HG02884 (cell line): ENCODE measurements at regions not wholly inside any gene's neighbourhood (a gene's known extent, or its start where the extent isn't known, plus 50 kb on each side); places are given as distances from the start of the nearest gene placed in this dataset.
"Not testable (repeated sequence)": the region's sequence is repeated elsewhere in the genome, so short reads cannot be mapped to it uniquely, and the experiment has no call there.

Experiments used
- ATAC-seq: cut with Tn5 transposase; IDR thresholded peaks from one replicate; pipeline ENCODE4 v1.9.1; 2021; ENCODE audit warnings: mild to moderate bottlenecking, moderate library complexity; ENCODE audit not compliant: unreplicated experiment

GRCh38 chr4:158122501-158122900, 50.3 kb downstream of the GASK1B start:
- ATAC-seq = no peak

- no peak for ATAC-seq
These were observed 51.7 kb downstream of the GASK1B start for GRCh38 chr4:158121161-158121579.

GRCh38 chr4:158120645-158121151, 52.1 kb downstream of the GASK1B start:
- not testable (repeated sequence) for ATAC-seq

- no peak for ATAC-seq
These were observed 60.2 kb downstream of the GASK1B start for GRCh38 chr4:158112611-158113010.

- no peak for ATAC-seq
These were observed 61.6 kb downstream of the GASK1B start for GRCh38 chr4:158111241-158111640.

- ATAC-seq = no peak
These were observed 69.9 kb downstream of the GASK1B start for GRCh38 chr4:158102904-158103303.

GRCh38 chr4:158099686-158100085, 73.1 kb downstream of the GASK1B start:
- ATAC-seq = no peak

GRCh38 chr4:158098802-158099201, 74.0 kb downstream of the GASK1B start:
- ATAC-seq = no peak

- no peak for ATAC-seq
These were observed 78.3 kb downstream of the GASK1B start for GRCh38 chr4:158094413-158095134.

- ATAC-seq = no peak
These were observed 82.5 kb downstream of the GASK1B start for GRCh38 chr4:158090323-158090722.

GRCh38 chr4:158089897-158090296, 82.9 kb downstream of the GASK1B start:
- ATAC-seq = not testable (repeated sequence)

GRCh38 chr4:158080354-158080753, 92.5 kb downstream of the GASK1B start:
- no peak for ATAC-seq

GRCh38 chr4:158079661-158080060, 93.2 kb downstream of the GASK1B start:
- ATAC-seq = no peak

GRCh38 chr4:158077835-158078234, 95.0 kb downstream of the GASK1B start:
- no peak for ATAC-seq

GRCh38 chr4:158074851-158075250, 98.0 kb downstream of the GASK1B start:
- no peak for ATAC-seq

GRCh38 chr4:158071931-158072330, 100.9 kb downstream of the GASK1B start:
- no peak for ATAC-seq

GRCh38 chr4:158068068-158068467, 104.8 kb downstream of the GASK1B start:
- no peak for ATAC-seq

- ATAC-seq = no peak
These were observed 105.2 kb downstream of the GASK1B start for GRCh38 chr4:158067646-158068045.

- ATAC-seq = no peak
These were observed 107.2 kb downstream of the GASK1B start for GRCh38 chr4:158065603-158066002.

- ATAC-seq = no peak
These were observed 107.6 kb downstream of the GASK1B start for GRCh38 chr4:158065176-158065575.

- no peak for ATAC-seq
These were observed 116.1 kb downstream of the GASK1B start for GRCh38 chr4:158056689-158057245.

- ATAC-seq = no peak
These were observed 117.2 kb downstream of the GASK1B start for GRCh38 chr4:158055668-158056067.
